Stomach (tissue), 8 donors: ENCODE measurements at regions not wholly inside any gene's neighbourhood (a gene's known extent, or its start where the extent isn't known, plus 50 kb on each side); places are given as distances from the start of the nearest gene placed in this dataset.
A peak's percentile ranks its signal among the peaks of the same experiment; 100 is the strongest.

Source experiments
- DNase-seq, 2 donors: peaks; one replicate each; pipeline versions ENCODE4 v3.0.0 to v3.0.0-alpha.2; 2013 to 2019
- H3K27ac ChIP-seq, 5 donors: fragments of 200-600 bp in 4 of 5; sonication (generic) in 4 of 5; one replicate each; pipeline ENCODE4 v1.5.1; 2013 to 2019; ENCODE audit warnings: mild to moderate bottlenecking in 1 of 5, moderate library complexity in 1 of 5
- H3K27me3 ChIP-seq, 3 donors: fragments of 200-600 bp; sonication (generic); one replicate each; pipeline ENCODE4 v1.5.1; 2017 to 2019; ENCODE audit warnings: mixed run types in 1 of 3
- H3K36me3 ChIP-seq, 4 donors: fragments of 200-600 bp; sonication (generic); 1 replicate in 3 of 4; 2 replicates in 1 of 4; pipeline ENCODE4 v1.5.1; 2016 to 2019
- H3K4me1 ChIP-seq, 4 donors: fragments of 200-600 bp; sonication (generic); one replicate each; pipeline ENCODE4 v1.5.1; 2016 to 2019
- H3K4me3 ChIP-seq, 4 donors: fragments of 200-600 bp; sonication (generic) in 3 of 4; one replicate each; pipeline ENCODE4 v1.5.1; 2016 to 2019; ENCODE audit warnings: mild to moderate bottlenecking in 1 of 4
- H3K9me3 ChIP-seq, 4 donors: fragments of 200-600 bp; sonication (generic); one replicate each; pipeline ENCODE4 v1.5.1; 2016 to 2019
- EP300 ChIP-seq: sonication (generic); formaldehyde crosslinking; IDR thresholded peaks from one replicate; pipeline ENCODE4 v1.6.1; 2017; ENCODE audit warnings: antibody characterized with exemption
- POLR2A ChIP-seq, 4 donors: fragments of 450-650 bp; IDR thresholded peaks; one replicate each; pipeline ENCODE4 v1.6.1; 2016; ENCODE audit warnings: antibody characterized with exemption in 4 of 4, control low read depth in 2 of 4, mild to moderate bottlenecking in 1 of 4, moderate library complexity in 1 of 4
- POLR2AphosphoS5 ChIP-seq, 3 donors: sonication (generic); formaldehyde crosslinking; IDR thresholded peaks; one replicate each; pipeline ENCODE4 v1.6.1; 2016; ENCODE audit warnings: antibody characterized with exemption in 3 of 3
- WGBS, 5 donors: extraction: QIAGEN DNeasy Blood & Tissue Kit in 3 of 5; methylation state at CpG; one replicate each; pipeline versions ENCODE4 v1.1.5 to v1.1.7; 2013 to 2018; 5-methylcytosine and 5-hydroxymethylcytosine counted together
- intact Hi-C: fragments of 100-400 bp; cut with DNase I; formaldehyde crosslinking; loops from one replicate; pipeline ENCODE4 v1.15.1; 2023; ENCODE audit warnings: low total_unique reads
- TF ChIP-seq, protein P1 (sequence below), 7 experiments: fragments of 450-650 bp in 4 of 7; fragments of 200-600 bp in 3 of 7; sonication (generic) in 3 of 7; IDR thresholded peaks; one replicate each; pipeline ENCODE4 v1.5.1; 2016 to 2019; ENCODE audit warnings: antibody characterized with exemption in 7 of 7, control low read depth in 2 of 7, mild to moderate bottlenecking in 1 of 7
- donor health status: healthy with polysubstance abuse.
- donor health status: Bipolar disorder and iron deficiency.
- donor health status: healthy.

DNA sequence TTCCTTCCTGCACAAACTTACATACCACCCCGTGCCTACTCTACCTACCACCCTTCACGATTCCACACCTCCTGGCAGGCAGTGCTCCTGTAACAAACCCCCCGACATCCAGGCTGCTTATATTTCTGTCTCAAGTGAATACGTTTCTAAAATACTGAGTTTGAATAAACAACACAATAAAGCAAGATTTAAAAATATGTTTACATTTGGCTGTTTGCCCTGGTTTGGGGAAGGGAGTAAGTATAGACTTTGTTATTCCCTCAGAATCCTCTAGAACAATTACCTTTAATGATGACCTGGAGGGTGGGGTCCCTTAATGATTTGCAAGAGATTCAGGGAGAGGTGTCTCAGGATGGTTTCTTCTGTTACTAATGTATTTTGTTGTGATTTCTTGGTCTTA is 402.6 kb upstream of the TBL1XR1 start:
- Histone ChIP-seq H3K4me3 (no peak overlapping the region), H3K27me3 (no peaks in the 10 kb centered on the region), H3K27ac (no peak overlapping the region), H3K4me1 (peaks cover 26 to 90% (median 54%) of the 10 kb centered on the region in 4 donors), H3K9me3 (no peaks in the 10 kb centered on the region), H3K36me3 (no peaks in the 10 kb centered on the region)
- intact Hi-C loops, result no loop called here
- 85 to 91% (median 89%) methylated on average over 4 of the region's 4 CpGs for WGBS, 5 donors
- DNase-seq, result no peak
- TF ChIP-seq EP300, result no peak
- TF ChIP-seq, protein P1, sequence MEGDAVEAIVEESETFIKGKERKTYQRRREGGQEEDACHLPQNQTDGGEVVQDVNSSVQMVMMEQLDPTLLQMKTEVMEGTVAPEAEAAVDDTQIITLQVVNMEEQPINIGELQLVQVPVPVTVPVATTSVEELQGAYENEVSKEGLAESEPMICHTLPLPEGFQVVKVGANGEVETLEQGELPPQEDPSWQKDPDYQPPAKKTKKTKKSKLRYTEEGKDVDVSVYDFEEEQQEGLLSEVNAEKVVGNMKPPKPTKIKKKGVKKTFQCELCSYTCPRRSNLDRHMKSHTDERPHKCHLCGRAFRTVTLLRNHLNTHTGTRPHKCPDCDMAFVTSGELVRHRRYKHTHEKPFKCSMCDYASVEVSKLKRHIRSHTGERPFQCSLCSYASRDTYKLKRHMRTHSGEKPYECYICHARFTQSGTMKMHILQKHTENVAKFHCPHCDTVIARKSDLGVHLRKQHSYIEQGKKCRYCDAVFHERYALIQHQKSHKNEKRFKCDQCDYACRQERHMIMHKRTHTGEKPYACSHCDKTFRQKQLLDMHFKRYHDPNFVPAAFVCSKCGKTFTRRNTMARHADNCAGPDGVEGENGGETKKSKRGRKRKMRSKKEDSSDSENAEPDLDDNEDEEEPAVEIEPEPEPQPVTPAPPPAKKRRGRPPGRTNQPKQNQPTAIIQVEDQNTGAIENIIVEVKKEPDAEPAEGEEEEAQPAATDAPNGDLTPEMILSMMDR (IDR thresholded peaks at IDR 0.05), result no peak
- TF ChIP-seq POLR2A (IDR thresholded peaks at IDR 0.05), result no peak
- no peak for TF ChIP-seq POLR2AphosphoS5 (IDR thresholded peaks at IDR 0.05)

GRCh38 chr3:177600411-177600810 is 403.1 kb upstream of the TBL1XR1 start:
- no peaks in the 10 kb centered on the region for H3K27me3 ChIP-seq
- DNase-seq, result no peak
- no peaks in the 10 kb centered on the region for H3K9me3 ChIP-seq
- no peaks in the 10 kb centered on the region for H3K36me3 ChIP-seq
- 88 to 95% (median 92%) methylated on average over 2 of the region's 2 CpGs for WGBS, 5 donors
- H3K4me1 ChIP-seq, result peaks cover 26 to 84% (median 51%) of the 10 kb centered on the region in 4 donors
- H3K4me3 ChIP-seq, result no peak overlapping the region
- intact Hi-C loops, result no loop called here
- no peak overlapping the region for H3K27ac ChIP-seq
- TF ChIP-seq, protein P1 (IDR thresholded peaks at IDR 0.05), result no peak
- TF ChIP-seq POLR2A (IDR thresholded peaks at IDR 0.05) (no peak), POLR2AphosphoS5 (IDR thresholded peaks at IDR 0.05) (no peak), EP300 (no peak)

- DNase-seq, result no peak
- intact Hi-C loops, result no loop called here
- TF ChIP-seq POLR2A (IDR thresholded peaks at IDR 0.05), result no peak
- no peak for TF ChIP-seq POLR2AphosphoS5 (IDR thresholded peaks at IDR 0.05)
- TF ChIP-seq, protein P1 (IDR thresholded peaks at IDR 0.05), result no peak
- no peak for TF ChIP-seq EP300
- no peak overlapping the region for H3K27ac ChIP-seq
- H3K36me3 ChIP-seq, result no peaks in the 10 kb centered on the region
- H3K4me3 ChIP-seq, result no peak overlapping the region
- H3K27me3 ChIP-seq, result no peaks in the 10 kb centered on the region
- peaks cover 26 to 77% (median 45%) of the 10 kb centered on the region in 4 donors for H3K4me1 ChIP-seq
- H3K9me3 ChIP-seq, result no peaks in the 10 kb centered on the region
Observed at GRCh38 chr3:177601152-177601551, 403.9 kb upstream of the TBL1XR1 start.

DNA sequence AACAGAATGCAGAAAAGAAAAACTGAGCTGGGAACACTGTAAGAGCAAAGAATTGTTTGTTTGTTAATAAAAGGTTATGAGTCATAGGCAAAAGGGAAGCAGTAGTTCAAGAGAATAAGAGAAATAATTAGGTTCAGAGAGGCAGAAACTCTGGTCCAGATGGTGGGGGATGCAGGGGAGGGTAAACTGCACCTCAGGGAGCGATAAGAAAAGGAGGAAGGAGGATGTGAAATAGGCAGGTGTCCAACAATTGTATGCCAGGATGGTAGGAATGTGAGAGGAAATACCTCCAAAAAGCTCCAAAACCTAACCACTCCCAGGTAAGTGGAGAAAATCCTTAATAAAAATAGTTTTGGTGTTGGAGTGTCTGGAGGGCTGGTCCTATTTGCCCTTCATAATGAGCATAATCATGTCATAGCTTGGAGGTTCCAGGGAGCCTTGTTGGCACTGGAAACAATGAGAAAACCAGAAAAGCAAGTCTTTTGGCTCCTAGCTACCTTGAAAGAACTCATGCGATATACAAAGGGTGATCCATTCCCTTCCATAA is 405.4 kb upstream of the TBL1XR1 start:
- Histone ChIP-seq H3K27ac (peak overlapping the region; percentile 54 to 82 (median 72)), H3K4me1 (peaks cover 13 to 74% (median 34%) of the 10 kb centered on the region in 4 donors), H3K27me3 (no peaks in the 10 kb centered on the region), H3K9me3 (no peaks in the 10 kb centered on the region), H3K36me3 (no peaks in the 10 kb centered on the region), H3K4me3 (no peak overlapping the region)
- intact Hi-C loops, result no loop called here
- TF ChIP-seq POLR2A (IDR thresholded peaks at IDR 0.05) (no peak), POLR2AphosphoS5 (IDR thresholded peaks at IDR 0.05) (no peak), EP300 (no peak)
- TF ChIP-seq, protein P1 (IDR thresholded peaks at IDR 0.05), result no peak
- 26 to 54% (median 45%) methylated on average over 2 of the region's 2 CpGs for WGBS, 5 donors
- peak in 1 of 2 donors; percentile 50 for DNase-seq
